HG03457 (cell line): ENCODE measurements at regions not wholly inside any gene's neighbourhood (a gene's known extent, or its start where the extent isn't known, plus 50 kb on each side); places are given as distances from the start of the nearest gene placed in this dataset.

ENCODE experiments used
- ATAC-seq: cut with Tn5 transposase; IDR thresholded peaks from one replicate; pipeline ENCODE4 v1.9.1; 2021; ENCODE audit warnings: moderate number of reproducible peaks; ENCODE audit not compliant: unreplicated experiment

DNA sequence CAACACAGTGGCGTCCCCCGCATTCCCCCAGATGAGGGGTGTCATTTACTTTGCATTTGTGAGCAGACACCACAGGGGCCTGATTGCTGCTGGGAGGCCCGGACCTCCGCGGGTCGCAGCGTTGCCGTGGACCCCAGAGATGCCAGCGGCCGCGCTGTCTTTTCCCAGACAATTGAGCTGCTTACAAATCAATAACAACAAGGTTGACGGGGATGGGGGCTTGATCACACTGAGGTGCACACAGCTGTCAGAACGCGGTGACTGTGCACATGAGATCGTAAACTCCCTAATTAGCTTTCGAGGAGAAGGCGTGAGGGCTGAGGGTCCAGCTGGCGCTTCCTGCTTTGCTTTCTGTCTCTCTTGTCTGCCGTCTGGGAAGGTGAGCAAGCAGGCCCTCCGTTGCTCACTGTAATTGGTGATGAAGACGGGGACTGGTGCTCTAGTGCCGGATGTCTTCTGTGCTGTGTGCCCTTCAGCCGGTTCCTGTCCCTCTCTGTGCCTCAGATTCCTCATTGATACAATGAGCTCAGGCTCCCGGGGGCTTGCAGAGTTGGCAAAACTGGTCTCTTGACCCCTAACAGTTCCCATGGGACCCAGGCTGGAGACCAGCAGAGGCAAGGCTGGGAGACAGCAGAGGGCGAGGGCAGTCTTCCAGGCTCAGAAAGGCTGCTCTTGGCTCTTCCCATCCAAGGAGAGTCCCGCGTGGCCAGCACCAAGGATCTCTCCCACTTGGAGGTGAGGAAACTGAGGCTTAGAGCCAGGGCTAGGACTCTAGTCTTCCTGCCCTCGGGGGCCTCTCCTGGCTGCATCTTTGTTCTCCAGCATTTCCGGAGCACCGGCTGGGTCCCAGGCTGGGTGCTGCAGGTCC is 126.0 kb upstream of the PMEPA1 start:
- ATAC-seq = no peak

- ATAC-seq = no peak
Measured at GRCh38 chr20:57835074-57835452, 125.2 kb upstream of the PMEPA1 start.

DNA sequence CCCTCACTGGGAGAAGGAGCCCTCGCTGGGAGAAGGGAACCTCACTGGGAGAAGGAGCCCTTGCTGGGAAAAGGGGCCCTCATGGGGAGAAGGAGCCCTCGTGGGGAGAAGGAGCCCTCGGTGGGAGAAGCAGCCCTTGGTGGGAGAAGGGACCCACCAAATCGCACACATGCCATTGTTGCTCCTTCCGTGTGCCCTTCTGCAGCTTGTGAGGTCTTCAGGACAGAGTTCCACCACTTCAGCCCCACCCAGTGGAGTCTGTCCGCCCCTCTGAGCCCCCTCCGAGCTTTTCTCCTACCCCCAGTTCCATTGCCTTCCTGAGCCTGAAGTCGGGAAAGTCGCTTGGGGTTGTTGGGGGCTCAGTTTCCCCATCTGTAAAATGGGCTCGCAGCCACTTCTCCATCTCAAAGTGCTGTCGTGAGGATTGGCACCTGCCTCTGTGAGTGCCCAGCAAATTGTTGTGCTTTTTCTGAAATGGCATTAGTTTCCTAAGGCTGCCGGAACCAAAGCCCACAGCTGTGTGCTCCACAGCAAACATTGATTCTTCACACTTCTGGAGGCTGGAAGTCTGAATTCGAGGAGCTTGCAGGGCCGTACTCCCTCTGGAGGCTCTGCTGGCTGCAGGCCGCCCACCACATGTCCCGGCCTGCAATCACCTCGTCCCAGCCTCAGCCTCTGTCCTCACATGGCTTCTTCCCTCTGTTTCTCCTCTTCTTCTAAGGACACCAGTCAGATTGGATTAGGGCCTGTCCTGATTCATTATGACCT is 124.7 kb upstream of the PMEPA1 start:
- no peak for ATAC-seq

DNA sequence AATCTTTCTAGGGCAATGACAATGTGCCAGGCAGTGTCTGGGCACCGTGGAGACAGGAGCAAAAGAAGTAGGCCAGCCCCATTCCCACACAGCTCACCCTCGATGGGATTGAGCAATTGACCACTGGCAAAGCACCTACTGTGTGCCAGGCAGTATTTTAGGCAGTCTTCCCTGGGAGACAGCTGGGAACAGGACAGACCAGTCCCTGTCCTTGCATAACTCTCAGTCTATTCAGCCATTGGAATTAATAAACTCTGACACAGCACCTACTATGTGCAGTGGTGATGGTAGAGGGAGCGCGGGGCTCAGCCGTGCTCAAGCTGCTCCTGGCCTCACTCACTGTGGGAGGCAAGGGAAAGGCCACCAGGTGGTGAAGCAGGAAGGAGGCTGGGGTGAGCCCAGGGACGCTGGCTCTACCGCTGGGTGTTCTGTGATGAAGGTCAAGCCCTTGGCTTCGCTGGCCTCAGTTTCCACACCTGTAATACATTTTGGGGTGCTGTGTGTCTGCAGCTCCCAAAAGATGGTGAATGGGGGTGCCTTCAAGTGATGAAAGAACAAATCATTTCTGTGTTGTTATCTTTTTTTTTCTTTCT is 122.3 kb upstream of the PMEPA1 start:
- no peak for ATAC-seq

DNA sequence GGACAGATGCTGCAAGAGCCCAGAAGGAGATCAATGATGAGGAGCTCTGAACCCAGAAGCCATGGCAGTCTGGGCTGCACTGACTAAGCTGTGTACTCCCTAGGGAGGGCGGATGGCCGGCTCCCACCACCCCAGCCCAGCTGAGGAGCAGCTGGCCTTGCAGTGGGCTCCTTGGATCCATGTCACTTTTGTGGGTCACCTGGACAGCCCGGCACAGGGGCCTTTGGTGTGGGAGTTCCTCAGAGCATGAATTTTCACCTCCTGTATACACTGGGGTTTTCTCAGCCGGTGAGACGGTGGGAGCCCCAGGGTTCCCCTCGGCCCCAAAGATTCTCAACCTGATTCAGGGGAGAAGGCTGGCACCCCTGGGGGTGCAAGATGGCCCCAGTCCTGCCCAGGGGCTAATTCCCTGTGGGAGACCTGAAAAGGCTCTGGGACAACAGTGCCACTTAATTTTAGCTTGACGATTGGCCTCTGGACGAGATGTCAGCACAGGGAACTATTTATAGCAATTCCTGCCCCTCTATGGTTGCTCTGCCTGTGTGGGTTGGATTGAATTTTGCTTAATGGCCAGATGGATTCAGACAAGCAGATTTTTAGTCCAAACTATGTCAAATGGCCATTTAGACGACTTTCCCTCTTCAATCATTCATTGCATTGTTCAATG is 121.6 kb upstream of the PMEPA1 start:
- no peak for ATAC-seq

DNA sequence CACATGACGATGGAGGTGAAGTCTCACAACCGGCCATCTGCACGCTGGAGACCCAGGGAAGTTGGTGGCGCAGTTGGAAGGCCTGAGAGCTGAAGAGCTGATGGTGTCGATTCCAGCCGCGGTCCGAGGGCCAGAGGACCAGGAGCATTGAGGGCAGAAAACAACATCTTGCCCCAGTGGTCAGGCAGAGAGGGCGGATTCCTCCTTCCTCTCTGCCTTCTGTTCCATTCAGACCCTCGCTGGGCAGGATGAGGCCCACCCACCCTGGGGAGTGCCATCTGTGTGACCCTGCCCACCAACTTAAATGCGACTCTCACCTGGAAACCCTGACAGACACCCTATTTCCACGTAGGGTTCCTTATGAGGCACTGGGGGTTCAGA is 120.7 kb upstream of the PMEPA1 start:
- no peak for ATAC-seq

- no peak for ATAC-seq
Measured at GRCh38 chr20:57829805-57830514, 120.1 kb upstream of the PMEPA1 start.

DNA sequence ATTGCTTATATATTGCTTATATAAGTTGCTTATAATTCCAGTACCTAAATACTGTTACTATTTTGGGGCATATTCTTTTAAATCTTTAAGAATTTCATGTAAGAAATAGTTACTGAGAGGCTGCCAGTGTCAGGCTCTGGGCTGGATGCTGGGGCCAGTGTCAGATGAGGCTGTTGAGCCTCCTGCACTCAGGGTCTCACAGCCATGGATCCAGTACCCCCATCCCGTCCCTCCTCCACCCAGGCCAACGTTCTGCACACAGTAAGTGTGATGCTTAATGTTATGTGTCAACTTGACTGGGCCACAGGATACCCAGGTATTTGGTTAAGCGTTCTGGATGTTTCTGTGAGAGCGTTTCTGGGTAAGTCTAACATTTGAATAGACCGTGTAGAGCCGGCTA is 119.5 kb upstream of the PMEPA1 start:
- no peak for ATAC-seq

GRCh38 chr20:57828696-57829095 is 118.9 kb upstream of the PMEPA1 start:
- no peak for ATAC-seq

GRCh38 chr20:57826666-57827287 is 117.0 kb upstream of the PMEPA1 start:
- ATAC-seq = no peak

- no peak for ATAC-seq
Measured at GRCh38 chr20:57824909-57825308, 115.1 kb upstream of the PMEPA1 start.

DNA sequence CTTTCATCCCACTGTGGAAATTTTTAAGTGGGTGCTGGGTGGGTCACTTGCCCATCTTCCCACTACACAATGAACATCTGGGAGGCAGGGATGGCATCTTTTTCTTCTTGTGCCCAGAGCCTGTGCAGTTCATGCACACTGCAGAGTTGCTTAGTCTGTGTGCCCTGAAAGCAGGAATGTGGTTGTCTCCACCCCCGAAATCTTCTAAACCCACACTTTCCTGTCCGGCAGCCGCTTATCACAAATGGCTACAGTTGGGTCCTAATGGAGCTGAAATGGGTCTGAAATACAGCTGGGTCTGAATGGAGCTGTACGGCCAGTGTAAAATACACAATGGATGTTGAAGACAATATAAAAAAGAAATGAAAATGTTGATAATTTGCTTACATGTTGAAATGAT is 112.1 kb upstream of the PMEPA1 start:
- ATAC-seq = no peak

- no peak for ATAC-seq
Measured at GRCh38 chr20:57819691-57820380, 110.0 kb upstream of the PMEPA1 start.

- ATAC-seq = no peak
Measured at GRCh38 chr20:57819291-57819690, 109.5 kb upstream of the PMEPA1 start.

DNA sequence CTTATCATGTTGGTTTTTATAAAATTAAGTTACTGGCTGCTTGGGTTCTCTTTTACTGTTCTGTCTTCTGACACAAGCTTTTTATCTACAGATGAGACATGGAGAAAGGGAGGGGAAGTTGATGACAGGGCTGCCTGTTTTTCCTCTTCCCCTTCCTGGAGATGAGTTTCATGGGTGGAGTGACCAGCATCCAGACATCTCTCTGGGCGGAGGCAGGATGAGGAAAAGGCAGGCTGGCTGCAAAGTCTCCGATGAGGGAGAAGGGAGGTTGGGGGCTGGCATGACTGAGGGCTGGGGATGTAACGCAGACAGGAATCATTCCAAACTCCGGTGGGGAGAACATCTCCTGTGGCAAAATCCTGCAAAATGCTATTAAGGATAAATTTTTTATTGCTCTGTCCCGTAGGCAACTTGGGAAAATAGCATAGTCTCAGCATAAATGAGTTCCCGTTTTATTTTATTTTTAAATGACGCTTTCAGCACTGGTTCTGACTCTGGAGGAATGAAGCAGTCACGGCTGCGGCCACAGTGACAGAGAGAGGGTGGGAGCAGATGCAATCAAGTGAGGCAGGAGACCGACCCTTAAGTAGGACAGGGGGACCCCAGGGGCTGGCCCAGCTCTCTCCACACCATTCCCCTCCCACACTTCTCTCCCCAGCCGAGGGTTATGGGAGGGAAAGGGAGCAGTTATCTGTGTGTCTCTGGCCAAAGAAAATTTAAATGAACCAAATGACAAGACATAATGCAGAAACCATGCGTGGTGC is 108.8 kb upstream of the PMEPA1 start:
- no peak for ATAC-seq

- ATAC-seq = no peak
Measured at GRCh38 chr20:57815405-57815804, 105.6 kb upstream of the PMEPA1 start.

- ATAC-seq = no peak
Measured at GRCh38 chr20:57814529-57814928, 104.7 kb upstream of the PMEPA1 start.

GRCh38 chr20:57813509-57814269 is 103.9 kb upstream of the PMEPA1 start:
- ATAC-seq = no peak
